OCI-LY3 (cell line): ENCODE measurements at regions not wholly inside any gene's neighbourhood (a gene's known extent, or its start where the extent isn't known, plus 50 kb on each side); places are given as distances from the start of the nearest gene placed in this dataset.

ENCODE experiments used
- EZH2phosphoT487 ChIP-seq: fragments of 200-600 bp; shearing (Covaris generic); IDR thresholded peaks from 2 replicates; pipeline ENCODE4 v1.6.1; 2018; ENCODE audit warnings: antibody characterized with exemption, mixed run types, low read depth
- TF ChIP-seq, protein P1 (sequence below): fragments of 200-600, 300-600 bp; sonication (generic); IDR thresholded peaks from 2 replicates; pipeline ENCODE4 v1.5.1; 2014; ENCODE audit warnings: antibody characterized with exemption, low read length, low read depth

DNA sequence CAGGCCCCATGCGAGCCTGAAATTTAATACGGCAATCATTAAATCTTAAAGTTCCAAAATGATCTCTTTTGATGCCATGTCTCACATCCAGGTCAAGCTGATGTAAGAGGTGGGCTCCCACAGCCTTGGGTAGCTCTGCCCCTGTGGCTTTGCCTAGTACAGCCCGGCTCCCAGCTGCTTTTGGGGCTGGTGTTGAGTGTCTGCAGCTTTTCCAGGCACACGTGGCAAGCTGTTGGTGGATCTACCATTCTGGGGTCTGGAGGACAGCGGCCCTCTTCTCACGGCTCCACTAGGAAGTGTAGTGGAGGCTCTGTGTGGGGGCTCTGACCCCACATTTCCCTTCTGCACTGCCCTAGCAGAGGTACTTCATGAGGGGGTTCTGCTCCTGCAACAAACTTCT, 588.9 kb downstream of the CENPC start:
- TF ChIP-seq, protein P1, sequence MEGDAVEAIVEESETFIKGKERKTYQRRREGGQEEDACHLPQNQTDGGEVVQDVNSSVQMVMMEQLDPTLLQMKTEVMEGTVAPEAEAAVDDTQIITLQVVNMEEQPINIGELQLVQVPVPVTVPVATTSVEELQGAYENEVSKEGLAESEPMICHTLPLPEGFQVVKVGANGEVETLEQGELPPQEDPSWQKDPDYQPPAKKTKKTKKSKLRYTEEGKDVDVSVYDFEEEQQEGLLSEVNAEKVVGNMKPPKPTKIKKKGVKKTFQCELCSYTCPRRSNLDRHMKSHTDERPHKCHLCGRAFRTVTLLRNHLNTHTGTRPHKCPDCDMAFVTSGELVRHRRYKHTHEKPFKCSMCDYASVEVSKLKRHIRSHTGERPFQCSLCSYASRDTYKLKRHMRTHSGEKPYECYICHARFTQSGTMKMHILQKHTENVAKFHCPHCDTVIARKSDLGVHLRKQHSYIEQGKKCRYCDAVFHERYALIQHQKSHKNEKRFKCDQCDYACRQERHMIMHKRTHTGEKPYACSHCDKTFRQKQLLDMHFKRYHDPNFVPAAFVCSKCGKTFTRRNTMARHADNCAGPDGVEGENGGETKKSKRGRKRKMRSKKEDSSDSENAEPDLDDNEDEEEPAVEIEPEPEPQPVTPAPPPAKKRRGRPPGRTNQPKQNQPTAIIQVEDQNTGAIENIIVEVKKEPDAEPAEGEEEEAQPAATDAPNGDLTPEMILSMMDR = no peak
- no peak for TF ChIP-seq EZH2phosphoT487
